Naive thymus-derived CD8-positive, alpha-beta T cell (primary cell): ENCODE measurements at regions not wholly inside any gene's neighbourhood (a gene's known extent, or its start where the extent isn't known, plus 50 kb on each side); places are given as distances from the start of the nearest gene placed in this dataset.
A peak's percentile ranks its signal among the peaks of the same experiment; 100 is the strongest.

ENCODE experiments used
- ATAC-seq, 2 donors: fragments of 150-1000 bp; cut with Tn5 transposase in 1 of 2; sonication (Bioruptor Pico), chemical (Tn5 transposase) in 1 of 2; 1 replicate in 1 of 2; 2 replicates in 1 of 2; pipeline ENCODE4 v1.10.0; 2021; ENCODE audit warnings: mild to moderate bottlenecking in 2 of 2, moderate library complexity in 2 of 2
- POLR2A ChIA-PET: fragments of 350-600 bp; sonication (Branson Sonifier 250); formaldehyde crosslinking; loops from one replicate; lab custom pipeline; 2021; ENCODE audit warnings: antibody characterized with exemption; lab: Charles Lee
- DNase-seq, 10 donors: peaks; one replicate each; pipeline versions ENCODE4 v3.0.0 to v3.0.0-alpha.2; 2020 to 2022
- H3K27ac Mint-ChIP-seq, 10 donors: one replicate each; pipeline ENCODE4 v1.8.0; 2020 to 2022; ENCODE audit warnings: mild to moderate bottlenecking in 10 of 10, mixed read lengths in 10 of 10, moderate library complexity in 4 of 10, inconsistent platforms in 1 of 10
- H3K27me3 Mint-ChIP-seq, 5 donors: one replicate each; pipeline ENCODE4 v1.8.0; 2021 to 2022; ENCODE audit warnings: mixed read lengths in 5 of 5
- H3K36me3 Mint-ChIP-seq, 3 donors: one replicate each; pipeline ENCODE4 v1.8.0; 2020 to 2022; ENCODE audit warnings: mixed read lengths in 3 of 3, mild to moderate bottlenecking in 2 of 3, inconsistent platforms in 1 of 3
- H3K4me1 Mint-ChIP-seq, 4 donors: one replicate each; pipeline ENCODE4 v1.8.0; 2021 to 2022; ENCODE audit warnings: mixed read lengths in 4 of 4
- H3K4me3 Mint-ChIP-seq, 10 donors: one replicate each; pipeline ENCODE4 v1.8.0; 2020 to 2022; ENCODE audit warnings: mild to moderate bottlenecking in 10 of 10, mixed read lengths in 10 of 10, moderate library complexity in 6 of 10, inconsistent platforms in 1 of 10
- H3K9me3 Mint-ChIP-seq, 9 donors: one replicate each; pipeline ENCODE4 v1.8.0; 2020 to 2022; ENCODE audit warnings: mixed read lengths in 9 of 9, mild to moderate bottlenecking in 3 of 9, inconsistent platforms in 1 of 9, moderate library complexity in 1 of 9

GRCh38 chr18:22603902-22604301 lies 186.2 kb upstream of the CTAGE1 start:
- POLR2A ChIA-PET = no interaction called here
- H3K27me3 Mint-ChIP-seq = peaks cover 6 to 42% (median 17%) of the 10 kb centered on the region in 5 donors
- no peak overlapping the region for H3K27ac Mint-ChIP-seq
- H3K4me1 Mint-ChIP-seq = peaks cover 0 to 2% (median 0%) of the 10 kb centered on the region in 4 donors
- H3K36me3 Mint-ChIP-seq = no peaks in the 10 kb centered on the region
- peaks cover 0 to 7% (median 0%) of the 10 kb centered on the region in 9 donors for H3K9me3 Mint-ChIP-seq
- no peak for ATAC-seq
- no peak overlapping the region for H3K4me3 Mint-ChIP-seq
- no peak for DNase-seq

DNA sequence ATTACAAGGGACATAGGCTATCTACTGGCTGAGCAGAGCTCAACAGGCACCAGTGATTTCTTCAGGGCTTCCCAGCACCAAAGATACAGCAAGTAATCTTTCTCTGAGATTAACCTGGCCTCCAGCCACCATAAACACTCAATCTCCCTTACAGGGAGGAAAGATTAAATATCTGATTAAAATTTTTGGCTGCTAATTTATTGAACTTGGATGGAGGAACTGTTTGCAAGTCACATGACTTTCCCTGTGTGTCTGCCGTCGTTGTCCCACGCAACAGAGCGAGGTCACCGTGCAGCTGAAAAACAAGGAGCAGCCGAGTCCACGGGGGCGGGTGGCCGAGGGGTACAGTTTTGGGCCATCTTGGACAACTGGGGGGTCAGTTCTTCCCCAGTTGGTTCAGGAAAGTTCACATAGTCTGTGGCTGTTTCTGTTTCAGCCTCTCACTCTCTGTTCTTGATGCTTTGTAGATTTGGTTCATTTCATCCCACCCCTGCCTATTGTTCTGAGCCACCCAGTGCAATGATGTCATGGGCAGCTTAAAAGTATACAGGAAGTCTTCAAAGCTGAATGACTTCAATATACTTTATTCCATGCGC lies 186.8 kb upstream of the CTAGE1 start:
- DNase-seq (no peak), ATAC-seq (no peak)
- Mint-ChIP-seq H3K27ac (no peak overlapping the region), H3K27me3 (peaks cover 4 to 36% (median 13%) of the 10 kb centered on the region in 5 donors), H3K36me3 (no peaks in the 10 kb centered on the region), H3K9me3 (peaks cover 0 to 4% (median 0%) of the 10 kb centered on the region in 9 donors), H3K4me1 (peaks cover 0 to 2% (median 0%) of the 10 kb centered on the region in 4 donors), H3K4me3 (no peak overlapping the region)
- POLR2A ChIA-PET = no interaction called here

DNA sequence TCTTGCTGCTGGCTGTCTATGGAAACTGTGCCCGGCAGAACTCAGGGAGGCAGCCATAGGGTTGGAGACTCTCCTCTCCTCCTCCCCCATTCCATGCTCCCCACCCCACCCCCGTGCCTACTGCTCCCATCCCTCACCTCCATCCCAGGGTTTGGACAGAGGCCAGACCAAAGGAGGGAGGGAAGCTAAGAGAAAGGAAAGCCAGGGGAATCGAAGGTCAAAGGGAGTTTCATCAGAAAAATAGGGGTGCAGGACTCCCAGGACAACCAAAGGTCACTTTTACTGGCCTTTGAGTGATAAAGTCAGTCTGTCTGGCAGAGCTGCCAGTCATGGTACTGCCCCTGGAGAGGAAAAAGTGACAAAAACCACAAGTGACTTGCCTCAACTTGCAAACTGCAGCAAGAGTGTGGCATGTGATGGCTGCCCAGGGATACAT lies 187.3 kb upstream of the CTAGE1 start:
- H3K27me3 Mint-ChIP-seq = peaks cover 6 to 34% (median 15%) of the 10 kb centered on the region in 5 donors
- ATAC-seq (no peak), DNase-seq (no peak)
- POLR2A ChIA-PET = no interaction called here
- H3K4me1 Mint-ChIP-seq = peaks cover 0 to 2% (median 0%) of the 10 kb centered on the region in 4 donors
- H3K27ac Mint-ChIP-seq = no peak overlapping the region
- H3K9me3 Mint-ChIP-seq = peaks cover 0 to 4% (median 0%) of the 10 kb centered on the region in 9 donors
- no peak overlapping the region for H3K4me3 Mint-ChIP-seq
- H3K36me3 Mint-ChIP-seq = no peaks in the 10 kb centered on the region

- peaks cover 0 to 4% (median 0%) of the 10 kb centered on the region in 9 donors for H3K9me3 Mint-ChIP-seq
- no peaks in the 10 kb centered on the region for H3K36me3 Mint-ChIP-seq
- ATAC-seq (no peak), DNase-seq (no peak)
- POLR2A ChIA-PET = no interaction called here
- H3K27ac Mint-ChIP-seq = no peak overlapping the region
- peaks cover 0 to under 1% (median 0%) of the 10 kb centered on the region in 4 donors for H3K4me1 Mint-ChIP-seq
- peaks cover 10 to 29% (median 13%) of the 10 kb centered on the region in 5 donors for H3K27me3 Mint-ChIP-seq
- H3K4me3 Mint-ChIP-seq = no peak overlapping the region
These were observed 188.0 kb upstream of the CTAGE1 start for GRCh38 chr18:22605736-22606135.

DNA sequence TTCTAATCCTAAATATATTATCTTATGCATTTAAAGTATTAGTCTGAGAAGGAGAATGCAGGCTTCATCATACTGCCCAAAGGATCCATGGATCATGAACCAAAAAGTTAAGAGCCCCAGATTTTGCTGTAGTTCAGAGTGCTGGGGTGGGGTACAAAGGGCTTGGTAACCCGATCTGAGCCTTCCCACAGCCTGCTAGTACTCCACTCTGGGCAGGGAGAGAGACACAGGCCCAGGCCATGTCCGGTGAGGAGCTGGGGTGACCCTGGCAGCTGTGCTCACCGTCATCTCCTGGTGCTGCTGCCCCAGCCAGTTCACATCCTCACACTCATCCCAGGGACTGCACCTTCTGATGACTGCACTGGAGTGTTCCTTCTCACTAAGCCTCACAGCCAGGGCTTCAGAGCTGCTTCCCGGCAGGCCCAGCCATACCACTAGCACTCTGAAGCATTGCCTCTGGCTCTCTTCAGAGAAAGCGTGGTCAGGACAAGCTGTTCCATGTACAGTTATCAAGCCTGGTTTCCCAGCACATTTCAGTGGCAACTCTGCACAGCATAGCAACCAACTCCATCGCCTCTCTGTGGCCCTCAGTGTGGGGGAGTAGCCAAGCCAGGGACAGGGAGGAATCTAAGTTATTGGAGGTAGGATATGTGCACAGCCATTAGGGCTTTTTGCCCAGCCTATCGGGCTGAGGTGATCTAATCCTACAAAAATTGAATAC lies 189.0 kb upstream of the CTAGE1 start:
- DNase-seq (no peak), ATAC-seq (no peak)
- peaks cover 0 to 4% (median 0%) of the 10 kb centered on the region in 9 donors for H3K9me3 Mint-ChIP-seq
- H3K36me3 Mint-ChIP-seq = no peaks in the 10 kb centered on the region
- no peaks in the 10 kb centered on the region for H3K4me1 Mint-ChIP-seq
- H3K27me3 Mint-ChIP-seq = peaks cover 10 to 19% (median 16%) of the 10 kb centered on the region in 5 donors
- no peak overlapping the region for H3K4me3 Mint-ChIP-seq
- H3K27ac Mint-ChIP-seq = no peak overlapping the region
- POLR2A ChIA-PET = no interaction called here

DNA sequence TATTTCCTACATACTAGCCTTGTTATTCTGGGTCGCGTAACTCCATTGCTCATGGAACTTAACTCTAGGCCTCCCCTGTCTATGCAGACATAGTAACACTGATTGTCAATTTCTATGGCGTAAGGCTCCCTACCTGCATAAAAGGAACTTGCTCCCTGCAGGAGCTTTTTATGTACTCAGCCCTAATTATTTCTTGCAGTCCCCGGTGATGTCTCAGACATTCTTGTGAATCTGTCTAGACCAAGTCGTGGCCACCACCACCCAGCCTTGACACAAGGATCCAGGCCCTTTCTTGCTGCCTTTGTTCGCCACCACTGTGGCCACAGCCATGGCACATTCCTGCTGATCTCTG lies 189.5 kb upstream of the CTAGE1 start:
- Mint-ChIP-seq H3K36me3 (no peaks in the 10 kb centered on the region), H3K27me3 (peaks cover 8 to 19% (median 16%) of the 10 kb centered on the region in 5 donors), H3K4me1 (no peaks in the 10 kb centered on the region), H3K27ac (no peak overlapping the region), H3K9me3 (no peaks in the 10 kb centered on the region), H3K4me3 (no peak overlapping the region)
- POLR2A ChIA-PET = no interaction called here
- DNase-seq (no peak), ATAC-seq (no peak)

- Mint-ChIP-seq H3K9me3 (peaks cover 0 to 8% (median 0%) of the 10 kb centered on the region in 9 donors), H3K27me3 (peaks cover 6 to 29% (median 12%) of the 10 kb centered on the region in 5 donors), H3K27ac (no peak overlapping the region), H3K4me3 (no peak overlapping the region), H3K4me1 (no peaks in the 10 kb centered on the region), H3K36me3 (no peaks in the 10 kb centered on the region)
- no peak for ATAC-seq
- DNase-seq = no peak
- POLR2A ChIA-PET = no interaction called here
These were observed 191.1 kb upstream of the CTAGE1 start for GRCh38 chr18:22608847-22609246.

GRCh38 chr18:22609642-22610041 lies 191.9 kb upstream of the CTAGE1 start:
- DNase-seq (no peak), ATAC-seq (no peak)
- POLR2A ChIA-PET = no interaction called here
- H3K4me3 Mint-ChIP-seq = no peak overlapping the region
- peaks cover 6 to 29% (median 12%) of the 10 kb centered on the region in 5 donors for H3K27me3 Mint-ChIP-seq
- H3K36me3 Mint-ChIP-seq = no peaks in the 10 kb centered on the region
- peaks cover 0 to 8% (median 0%) of the 10 kb centered on the region in 9 donors for H3K9me3 Mint-ChIP-seq
- H3K4me1 Mint-ChIP-seq = no peaks in the 10 kb centered on the region
- H3K27ac Mint-ChIP-seq = no peak overlapping the region

DNA sequence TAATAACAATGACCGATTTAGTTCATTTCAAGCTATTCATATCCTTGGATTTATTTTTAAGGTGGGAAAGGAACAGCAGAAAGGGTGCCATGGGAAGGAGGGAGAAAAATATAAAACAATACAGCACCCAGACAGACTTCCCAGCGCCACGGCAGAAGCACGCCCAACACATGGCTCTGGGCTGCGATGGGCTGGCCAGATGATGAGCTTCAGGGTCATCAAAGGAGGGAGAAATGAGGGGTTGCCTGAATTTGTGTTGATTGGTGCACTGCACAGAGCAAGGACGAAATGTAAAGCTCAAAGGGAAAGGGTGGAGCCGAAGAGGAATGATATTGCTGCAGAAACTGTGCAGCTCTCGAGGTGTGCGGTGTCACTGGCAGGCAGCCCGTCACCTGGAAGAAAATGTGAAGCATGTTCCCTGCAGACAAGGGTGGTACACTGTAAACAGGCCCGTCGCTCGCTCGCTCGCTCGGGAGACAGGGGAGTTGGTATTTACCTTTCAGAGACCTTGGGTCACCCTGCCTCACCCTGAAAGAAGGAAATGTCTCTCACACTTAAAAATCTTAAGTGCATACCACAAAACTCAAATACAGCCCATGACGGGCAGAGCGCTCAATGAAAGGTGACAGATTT lies 195.5 kb upstream of the CTAGE1 start:
- Mint-ChIP-seq H3K27ac (no peak overlapping the region), H3K4me1 (no peaks in the 10 kb centered on the region), H3K27me3 (peaks cover 6 to 21% (median 14%) of the 10 kb centered on the region in 5 donors), H3K9me3 (peaks cover 0 to 9% (median 0%) of the 10 kb centered on the region in 9 donors), H3K4me3 (no peak overlapping the region), H3K36me3 (no peaks in the 10 kb centered on the region)
- DNase-seq (no peak), ATAC-seq (no peak)
- POLR2A ChIA-PET = no interaction called here

GRCh38 chr18:22613788-22614187 lies 196.1 kb upstream of the CTAGE1 start:
- POLR2A ChIA-PET = no interaction called here
- H3K27me3 Mint-ChIP-seq = peaks cover 6 to 20% (median 13%) of the 10 kb centered on the region in 5 donors
- peak overlapping the region in 1 of 10 donors; percentile 50 for H3K27ac Mint-ChIP-seq
- no peak overlapping the region for H3K4me3 Mint-ChIP-seq
- no peak for ATAC-seq
- DNase-seq = no peak
- peaks cover 0 to 9% (median 0%) of the 10 kb centered on the region in 9 donors for H3K9me3 Mint-ChIP-seq
- H3K36me3 Mint-ChIP-seq = no peaks in the 10 kb centered on the region
- H3K4me1 Mint-ChIP-seq = no peaks in the 10 kb centered on the region

DNA sequence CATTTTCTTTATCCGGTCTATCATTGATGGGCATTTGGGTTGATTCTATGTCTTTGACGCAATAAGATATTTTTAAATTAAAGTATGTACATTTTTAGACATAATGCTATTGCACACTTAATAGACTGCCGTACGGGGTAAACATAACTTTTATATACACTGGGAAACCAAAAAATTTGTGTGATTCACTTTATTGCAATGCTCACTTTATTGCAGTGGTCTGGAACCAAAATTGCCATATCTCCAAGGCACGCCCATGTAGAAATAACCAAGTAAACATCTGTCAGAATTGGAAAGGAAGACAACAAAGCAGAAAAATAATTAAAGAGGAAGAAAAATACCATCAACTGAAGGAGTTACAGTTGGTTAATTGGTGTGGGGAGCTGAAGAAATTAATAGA lies 205.8 kb upstream of the CTAGE1 start:
- POLR2A ChIA-PET = no interaction called here
- Mint-ChIP-seq H3K27me3 (peaks cover 3 to 23% (median 5%) of the 10 kb centered on the region in 5 donors), H3K4me1 (no peaks in the 10 kb centered on the region), H3K36me3 (no peaks in the 10 kb centered on the region), H3K27ac (no peak overlapping the region), H3K9me3 (peaks cover 0 to 14% (median 5%) of the 10 kb centered on the region in 9 donors), H3K4me3 (no peak overlapping the region)
- ATAC-seq = no peak
- no peak for DNase-seq

GRCh38 chr18:22624176-22624575 lies 206.5 kb upstream of the CTAGE1 start:
- no peak overlapping the region for H3K27ac Mint-ChIP-seq

DNA sequence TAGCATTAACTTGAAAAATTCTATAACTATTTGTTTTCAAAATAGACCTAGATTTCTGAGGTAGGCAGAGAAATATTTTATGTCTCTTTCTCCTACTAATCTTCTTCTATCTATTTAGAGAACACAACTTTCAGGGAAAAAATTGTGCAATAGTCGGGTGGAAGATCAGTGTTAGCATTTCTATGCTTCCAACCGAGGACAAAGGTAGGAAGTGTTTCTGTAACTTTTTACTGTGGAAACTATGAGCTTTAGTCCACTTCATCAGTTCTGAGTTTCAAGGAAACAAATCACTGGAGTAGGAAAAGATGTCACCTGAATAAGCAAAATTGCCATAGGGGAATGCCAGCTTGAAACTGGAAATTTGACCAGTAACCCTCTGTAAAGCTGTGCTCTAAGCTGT lies 207.7 kb upstream of the CTAGE1 start:
- DNase-seq (no peak), ATAC-seq (no peak)
- H3K27me3 Mint-ChIP-seq = peaks cover 4 to 31% (median 8%) of the 10 kb centered on the region in 5 donors
- H3K9me3 Mint-ChIP-seq = peaks cover 0 to 14% (median 5%) of the 10 kb centered on the region in 9 donors
- no peaks in the 10 kb centered on the region for H3K36me3 Mint-ChIP-seq
- H3K4me3 Mint-ChIP-seq = no peak overlapping the region
- POLR2A ChIA-PET = no interaction called here
- H3K4me1 Mint-ChIP-seq = no peaks in the 10 kb centered on the region
- no peak overlapping the region for H3K27ac Mint-ChIP-seq

More at GRCh38 chr18:22624176-22624575, 206.5 kb upstream of the CTAGE1 start:
- no peaks in the 10 kb centered on the region for H3K36me3 Mint-ChIP-seq
- no peaks in the 10 kb centered on the region for H3K4me1 Mint-ChIP-seq
- DNase-seq (no peak), ATAC-seq (no peak)
- H3K9me3 Mint-ChIP-seq = peaks cover 0 to 14% (median 6%) of the 10 kb centered on the region in 9 donors
- POLR2A ChIA-PET = no interaction called here
- H3K4me3 Mint-ChIP-seq = no peak overlapping the region
- peaks cover 4 to 29% (median 8%) of the 10 kb centered on the region in 5 donors for H3K27me3 Mint-ChIP-seq
